ENCODE measurements at regions not wholly inside any gene's neighbourhood (a gene's known extent, or its start where the extent isn't known, plus 50 kb on each side); places are given as distances from the start of the nearest gene placed in this dataset.

GRCh38 chr16:58815181-58815888 is 81.2 kb upstream of the GOT2 start:
- TF ChIP-seq POLR2A (IDR thresholded peaks at IDR 0.05) (no peak), CTCF (IDR thresholded peaks at IDR 0.05 in 4 of 5, conservative IDR thresholded peaks at IDR 0.05 in 1 of 5) (no peak)
- in situ Hi-C loops (cut with MboI; ENCODE audit: low sequenced_read_pairs in 4 of 4) = no loop called here
- Histone ChIP-seq H3K27ac (no peak overlapping the region), H3K9me3 (no peaks in the 10 kb centered on the region), H3K36me3 (no peaks in the 10 kb centered on the region), H3K27me3 (no peaks in the 10 kb centered on the region), H3K4me3 (no peak overlapping the region), H3K4me1 (peaks cover 4 to 5% of the 10 kb centered on the region in 2 donors)
- intact Hi-C loops (cut with DNase I; ENCODE audit: low total_unique reads) = no loop called here
- DNase-seq (no peak), ATAC-seq (no peak)

- H3K27me3 ChIP-seq = no peaks in the 10 kb centered on the region
- TF ChIP-seq CTCF (IDR thresholded peaks at IDR 0.05 in 4 of 5, conservative IDR thresholded peaks at IDR 0.05 in 1 of 5) (peak in 4 of 5 experiments; percentile 54 to 72 (median 59)), POLR2A (IDR thresholded peaks at IDR 0.05) (no peak)
- peak overlapping the region in 3 of 4 donors; percentile 15 to 50 (median 34) for H3K4me3 ChIP-seq
- peak in 1 of 2 donors; percentile 15 for DNase-seq
- no peaks in the 10 kb centered on the region for H3K9me3 ChIP-seq
- in situ Hi-C loops (cut with MboI; ENCODE audit: low sequenced_read_pairs in 4 of 4) = no loop called here
- no peaks in the 10 kb centered on the region for H3K36me3 ChIP-seq
- ATAC-seq = peak; percentile 42 to 65
- H3K4me1 ChIP-seq = peaks cover 4 to 5% of the 10 kb centered on the region in 2 donors
- intact Hi-C loops (cut with DNase I; ENCODE audit: low total_unique reads) = no loop called here
- no peak overlapping the region for H3K27ac ChIP-seq
Measured at GRCh38 chr16:58814348-58814801, 80.3 kb upstream of the GOT2 start.

- intact Hi-C loops (cut with DNase I; ENCODE audit: low total_unique reads) = no loop called here
- no peak overlapping the region for H3K27ac ChIP-seq
- no peaks in the 10 kb centered on the region for H3K4me1 ChIP-seq
- in situ Hi-C loops (cut with MboI; ENCODE audit: low sequenced_read_pairs in 4 of 4) = no loop called here
- H3K36me3 ChIP-seq = no peaks in the 10 kb centered on the region
- H3K9me3 ChIP-seq = no peaks in the 10 kb centered on the region
- no peak for TF ChIP-seq POLR2A (IDR thresholded peaks at IDR 0.05)
- TF ChIP-seq CTCF (IDR thresholded peaks at IDR 0.05 in 4 of 5, conservative IDR thresholded peaks at IDR 0.05 in 1 of 5) = no peak
- ATAC-seq (no peak), DNase-seq (no peak)
- no peaks in the 10 kb centered on the region for H3K27me3 ChIP-seq
- no peak overlapping the region for H3K4me3 ChIP-seq
Measured at GRCh38 chr16:58809213-58809612, 75.1 kb upstream of the GOT2 start.

- H3K9me3 ChIP-seq = no peaks in the 10 kb centered on the region
- H3K36me3 ChIP-seq = no peaks in the 10 kb centered on the region
- in situ Hi-C loops (cut with MboI; ENCODE audit: low sequenced_read_pairs in 4 of 4) (no loop called here), intact Hi-C loops (cut with DNase I; ENCODE audit: low total_unique reads) (no loop called here)
- H3K4me3 ChIP-seq = no peak overlapping the region
- TF ChIP-seq POLR2A (IDR thresholded peaks at IDR 0.05) = no peak
- TF ChIP-seq CTCF (IDR thresholded peaks at IDR 0.05 in 4 of 5, conservative IDR thresholded peaks at IDR 0.05 in 1 of 5) = no peak
- no peak overlapping the region for H3K27ac ChIP-seq
- no peaks in the 10 kb centered on the region for H3K4me1 ChIP-seq
- DNase-seq = no peak
- ATAC-seq = no peak
- no peaks in the 10 kb centered on the region for H3K27me3 ChIP-seq
Measured at GRCh38 chr16:58807276-58807675, 73.2 kb upstream of the GOT2 start.
